SH-SY5Y (cell line): ENCODE measurements at regions not wholly inside any gene's neighbourhood (a gene's known extent, or its start where the extent isn't known, plus 50 kb on each side); places are given as distances from the start of the nearest gene placed in this dataset.
A peak's percentile ranks its signal among the peaks of the same experiment; 100 is the strongest.

Experiments used
- GATA2 ChIP-seq: IDR thresholded peaks from 2 replicates; pipeline ENCODE4 v1.6.1; 2011; ENCODE audit warnings: mild to moderate bottlenecking, low read depth, low read length
- GATA3 ChIP-seq: IDR thresholded peaks from 2 replicates; pipeline ENCODE4 v1.6.1; 2011; ENCODE audit warnings: low read depth, mild to moderate bottlenecking, low read length, moderate library complexity

DNA sequence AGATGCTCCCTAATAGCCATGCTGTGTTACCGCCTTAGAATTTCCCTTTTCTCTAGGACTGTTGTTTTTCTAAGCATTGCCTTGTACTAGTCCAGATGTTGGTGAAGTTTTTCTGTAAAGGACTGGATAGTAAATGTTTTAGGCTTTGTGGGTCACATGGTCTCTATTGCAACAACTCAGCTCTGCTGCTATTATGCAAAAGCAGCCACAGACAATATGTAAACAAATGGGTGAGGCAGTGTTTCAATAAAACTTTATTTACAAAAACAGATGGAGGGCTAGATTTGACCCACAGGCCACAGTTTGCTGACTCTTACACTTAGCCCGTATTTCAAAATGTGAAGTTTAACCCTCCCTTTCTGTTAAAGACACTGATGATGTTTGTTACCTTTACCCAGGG is 207.6 kb upstream of the MYLIP start:
- TF ChIP-seq GATA3: no peak
- TF ChIP-seq GATA2: no peak

DNA sequence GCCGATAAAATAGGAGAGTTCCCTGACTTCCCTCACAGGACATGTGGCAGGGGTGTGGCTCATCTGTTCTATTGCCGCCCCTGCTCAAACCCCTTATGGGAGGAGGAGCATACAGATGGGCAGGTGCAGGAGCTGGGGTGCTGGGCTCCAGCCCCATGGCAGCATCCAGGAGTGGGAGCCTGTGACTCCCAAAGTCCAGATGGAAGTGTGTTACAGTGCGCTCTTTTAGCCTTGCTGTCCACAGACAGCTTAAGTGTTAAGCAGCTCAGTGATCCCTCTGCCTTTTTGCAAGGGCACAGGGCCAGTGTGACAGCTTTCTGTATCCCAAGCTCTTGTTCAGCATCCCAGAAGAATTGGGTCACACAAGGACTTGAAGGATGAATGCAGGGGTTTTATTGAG is 212.3 kb upstream of the MYLIP start:
- TF ChIP-seq GATA3 (no peak), GATA2 (no peak)

- TF ChIP-seq GATA3 (peak; percentile 42), GATA2 (peak; percentile 50)
Measured at GRCh38 chr6:15915508-15916178, 213.2 kb upstream of the MYLIP start.

DNA sequence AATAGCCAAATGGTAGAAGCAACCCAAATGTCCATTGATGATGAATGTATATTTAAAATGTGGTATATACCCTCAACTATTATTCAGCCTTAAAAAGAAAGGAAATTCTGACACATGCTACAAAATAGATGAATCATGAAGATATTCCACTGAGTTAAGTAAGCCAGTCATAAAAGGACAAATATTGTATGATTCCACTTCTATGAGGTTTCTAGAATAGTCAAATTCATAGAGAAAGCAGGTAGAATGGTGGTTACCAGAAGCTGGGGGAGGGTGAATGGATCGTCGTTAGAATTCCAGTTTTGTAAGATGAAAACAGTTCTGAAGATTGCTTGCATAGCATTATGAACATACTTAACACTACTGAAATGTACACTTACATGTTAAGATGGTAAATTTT is 214.3 kb upstream of the MYLIP start:
- TF ChIP-seq GATA2: no peak
- TF ChIP-seq GATA3: no peak

DNA sequence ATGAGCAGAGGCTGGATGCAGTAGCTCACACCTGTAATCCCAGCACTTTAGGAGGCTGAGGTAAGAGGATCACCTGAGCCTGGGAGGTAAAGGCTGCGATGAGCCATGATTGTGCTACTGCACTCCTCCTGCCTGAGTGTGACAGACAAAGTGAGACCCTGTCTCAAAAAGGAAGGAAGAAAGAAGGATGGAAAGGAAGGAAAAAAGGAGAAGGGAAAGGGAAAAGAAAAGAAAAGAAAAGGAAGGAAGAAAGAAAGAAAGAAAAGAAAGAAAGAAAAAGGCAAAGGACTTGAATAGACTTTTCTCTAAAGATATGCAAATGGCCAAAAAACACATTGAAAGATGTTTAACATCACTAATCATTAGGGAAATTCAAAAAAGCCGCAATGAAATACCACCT is 215.3 kb upstream of the MYLIP start:
- TF ChIP-seq GATA2: no peak
- no peak for TF ChIP-seq GATA3

DNA sequence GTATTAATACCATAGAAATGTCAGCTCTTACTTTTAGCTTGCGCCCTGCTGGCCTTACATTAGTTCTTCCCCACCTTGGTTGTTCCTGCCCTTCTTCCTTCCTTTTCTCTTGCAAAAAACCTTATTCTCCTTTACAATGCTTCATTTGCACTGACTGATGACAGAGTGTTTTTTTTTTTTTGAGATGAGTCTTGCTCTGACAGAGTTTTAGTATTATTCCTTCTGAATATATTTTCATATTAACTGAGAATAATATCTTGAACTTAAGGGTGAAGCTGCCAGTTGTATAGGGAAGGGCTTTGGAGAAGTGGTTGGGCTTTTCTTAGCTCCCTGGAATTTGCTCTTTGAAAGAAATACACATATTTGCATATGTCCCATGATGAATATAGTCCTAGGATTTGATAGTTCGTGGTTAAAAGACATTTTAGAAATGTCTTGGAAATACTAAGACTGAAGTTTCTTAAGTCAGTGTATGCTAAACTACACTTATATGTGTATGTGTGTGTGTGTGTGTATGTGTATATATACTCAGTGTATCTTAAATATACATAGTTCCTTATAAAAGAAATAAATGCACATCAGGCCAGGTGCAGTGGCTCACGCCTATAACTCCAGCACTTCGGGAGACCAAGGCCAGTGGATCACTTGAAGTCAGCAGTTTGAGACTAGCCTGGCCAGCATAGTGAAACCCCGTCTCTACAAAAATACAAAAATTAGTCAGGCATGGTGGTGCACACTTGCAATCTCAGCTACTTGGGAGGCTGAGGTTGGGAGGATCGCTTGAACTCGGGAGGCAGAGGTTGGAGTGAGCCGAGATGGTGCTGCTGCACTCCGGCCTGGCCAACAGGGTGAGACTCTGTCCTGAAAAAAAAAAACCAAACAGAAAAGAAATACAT is 216.1 kb upstream of the MYLIP start:
- TF ChIP-seq GATA3 (no peak), GATA2 (no peak)

DNA sequence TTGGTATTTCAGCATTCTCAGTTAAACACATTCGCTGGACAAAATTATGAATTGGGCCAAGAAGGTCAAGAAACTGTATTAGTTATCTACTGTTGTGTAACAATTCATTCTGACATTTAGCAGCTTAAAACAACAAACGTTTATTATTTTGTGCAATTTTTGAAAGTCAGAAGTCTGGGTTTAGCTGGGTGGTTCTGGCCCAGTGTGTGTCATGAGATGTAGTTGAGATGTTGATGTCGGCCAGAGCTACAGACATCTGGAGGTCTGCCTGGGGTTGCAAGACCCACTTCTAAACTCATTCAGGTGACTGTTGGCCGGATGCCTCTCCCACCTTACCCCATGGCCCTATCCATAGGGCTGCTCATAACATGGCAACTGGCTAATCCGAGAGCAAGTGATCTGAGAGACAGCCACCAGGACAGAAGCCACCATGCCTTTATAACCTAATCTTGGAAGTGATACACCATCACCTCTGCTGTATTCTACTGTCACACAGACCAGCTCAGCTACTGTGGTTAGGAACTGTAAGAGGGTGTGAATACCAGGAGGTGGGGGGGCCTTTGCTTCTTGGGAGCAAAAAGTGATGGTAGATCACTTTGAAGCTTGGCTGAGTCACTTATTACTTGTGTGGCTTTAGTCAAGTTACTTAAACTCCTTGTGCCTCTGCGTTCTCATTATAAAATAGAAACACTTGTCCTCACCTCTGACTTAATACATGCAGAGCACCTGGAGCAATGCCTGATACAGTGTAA is 217.0 kb upstream of the MYLIP start:
- no peak for TF ChIP-seq GATA3
- no peak for TF ChIP-seq GATA2

GRCh38 chr6:15909290-15910070 is 219.4 kb upstream of the MYLIP start:
- TF ChIP-seq GATA2: no peak
- TF ChIP-seq GATA3: no peak

GRCh38 chr6:15908871-15909270 is 220.0 kb upstream of the MYLIP start:
- no peak for TF ChIP-seq GATA3
- no peak for TF ChIP-seq GATA2

DNA sequence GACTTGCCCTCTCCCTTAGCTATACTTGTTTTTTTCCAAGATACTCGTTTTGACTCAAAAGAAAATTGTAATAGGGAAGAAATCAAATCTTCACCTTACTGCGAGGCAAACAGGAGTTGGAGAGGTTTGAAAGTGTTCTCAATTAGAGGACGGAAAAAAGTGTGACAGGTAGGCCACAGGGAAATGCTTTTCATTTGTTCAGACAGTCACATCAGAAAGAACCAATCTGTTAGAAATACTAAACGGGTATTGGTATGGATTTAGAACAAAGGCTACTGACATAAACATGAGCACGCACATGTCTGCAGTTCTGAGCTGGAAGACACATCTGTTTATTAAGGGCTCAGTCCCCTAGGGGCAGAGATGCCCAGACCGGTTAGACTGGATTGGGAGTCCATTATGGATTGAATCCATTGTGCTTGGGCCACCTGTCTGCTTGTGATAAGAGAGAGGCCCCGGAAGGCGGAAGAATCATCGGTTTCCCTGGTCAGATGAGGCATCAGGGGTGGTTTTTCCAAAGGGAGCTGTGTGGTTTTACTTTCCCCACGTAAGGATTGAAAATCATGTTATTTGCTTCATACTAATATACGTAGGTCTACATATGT is 220.9 kb upstream of the MYLIP start:
- TF ChIP-seq GATA2 (peak; percentile 38), GATA3 (no peak)

DNA sequence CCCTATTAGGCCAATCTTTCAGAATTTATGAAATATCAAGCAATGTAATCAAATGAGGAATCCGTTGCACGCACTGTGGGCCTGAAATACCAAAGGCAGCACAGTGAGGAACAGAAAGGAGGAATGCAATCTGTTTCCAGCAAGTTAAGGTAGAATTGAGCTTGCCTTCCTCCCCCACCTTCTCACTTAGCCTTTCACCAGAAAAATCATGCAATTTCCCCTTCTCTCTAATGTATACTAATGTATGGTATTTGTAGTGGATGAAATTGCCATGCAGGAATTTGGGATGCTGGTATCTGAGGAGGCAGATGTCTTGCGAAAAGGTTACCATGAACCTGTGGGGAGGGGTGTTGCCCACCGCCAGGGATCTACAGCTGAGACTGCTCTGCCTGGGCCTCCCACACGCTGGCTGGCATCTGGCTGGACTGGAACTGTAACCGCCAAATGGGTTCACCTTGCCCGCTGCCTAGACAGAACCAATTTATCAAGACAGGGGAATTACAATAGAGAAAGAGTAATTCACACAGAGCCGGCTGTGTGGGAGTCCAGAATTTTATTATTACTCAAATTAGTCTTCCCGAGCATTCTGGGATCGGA is 222.4 kb upstream of the MYLIP start:
- TF ChIP-seq GATA3 (no peak), GATA2 (no peak)

DNA sequence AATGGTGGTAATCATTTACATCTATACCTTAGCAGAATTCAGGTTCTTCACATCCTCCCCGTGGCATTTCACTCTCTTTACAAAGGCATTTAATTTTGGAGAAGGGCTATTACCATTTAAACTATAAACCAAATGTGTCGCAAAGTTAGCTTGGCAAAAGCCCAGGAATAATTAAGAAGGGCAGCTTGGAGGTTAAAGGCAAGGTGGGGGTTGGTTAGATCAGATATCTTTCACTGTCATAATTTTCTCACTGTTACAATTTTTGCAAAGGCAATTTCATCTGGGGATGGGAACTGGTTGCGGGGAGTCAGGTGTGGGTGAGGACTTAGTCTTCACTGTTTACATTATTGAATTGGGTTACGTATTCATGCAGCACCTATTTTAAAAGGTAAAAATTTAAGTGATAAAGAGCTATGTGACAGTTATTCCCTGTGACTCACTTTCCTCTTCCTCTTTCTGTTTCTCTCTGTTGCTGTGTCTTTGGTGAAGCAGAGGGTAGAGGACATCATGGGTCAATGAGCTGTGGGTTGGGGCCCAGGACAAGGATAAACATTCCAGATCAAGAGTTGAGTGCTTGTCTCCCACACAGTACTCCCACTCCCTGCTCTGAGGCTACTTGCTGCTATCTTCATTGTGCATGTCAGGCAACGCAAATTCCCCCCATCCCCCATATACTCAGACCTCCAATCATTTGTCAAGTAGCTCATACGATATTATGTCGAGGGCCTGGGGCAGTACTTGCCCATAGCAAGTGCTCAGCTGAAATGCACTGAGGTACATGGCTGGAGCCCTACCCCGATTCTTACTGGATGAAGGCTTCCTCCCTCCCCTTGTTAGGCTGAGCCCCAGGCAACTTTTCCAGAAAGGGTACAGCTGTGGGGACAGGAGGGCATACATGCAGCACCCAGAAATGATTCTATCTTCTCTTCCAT is 223.1 kb upstream of the MYLIP start:
- no peak for TF ChIP-seq GATA3
- TF ChIP-seq GATA2: no peak
